Osteocyte (in vitro differentiated cells): ENCODE measurements at regions not wholly inside any gene's neighbourhood (a gene's known extent, or its start where the extent isn't known, plus 50 kb on each side); places are given as distances from the start of the nearest gene placed in this dataset.

Experiments
- DNase-seq: peaks from one replicate; pipeline ENCODE4 v3.0.0; 2021; ENCODE audit warnings: mixed read lengths; ENCODE audit not compliant: unreplicated experiment; ENCODE audit errors: extremely low spot score
- H3K27ac Mint-ChIP-seq: one replicate; pipeline ENCODE4 v1.8.0; 2021; ENCODE audit warnings: mild to moderate bottlenecking, mixed read lengths; ENCODE audit not compliant: unreplicated experiment
- H3K27me3 Mint-ChIP-seq: one replicate; pipeline ENCODE4 v1.8.0; 2021; ENCODE audit warnings: mixed read lengths; ENCODE audit not compliant: unreplicated experiment
- H3K36me3 Mint-ChIP-seq: one replicate; pipeline ENCODE4 v1.8.0; 2021; ENCODE audit warnings: mixed read lengths; ENCODE audit not compliant: unreplicated experiment
- H3K4me1 Mint-ChIP-seq: one replicate; pipeline ENCODE4 v1.8.0; 2021; ENCODE audit warnings: mixed read lengths; ENCODE audit not compliant: unreplicated experiment
- H3K4me3 Mint-ChIP-seq: one replicate; pipeline ENCODE4 v1.8.0; 2021; ENCODE audit warnings: mild to moderate bottlenecking, moderate library complexity, mixed read lengths; ENCODE audit not compliant: unreplicated experiment
- H3K9me3 Mint-ChIP-seq: one replicate; pipeline ENCODE4 v1.8.0; 2021; ENCODE audit warnings: mixed read lengths; ENCODE audit not compliant: unreplicated experiment
- CTCF ChIP-seq: fragments of 200-600 bp; sonication (generic); IDR thresholded peaks from 2 replicates; pipeline ENCODE4 v1.5.0; 2021; ENCODE audit warnings: antibody characterized with exemption, mild to moderate bottlenecking, moderate library complexity

- no peak for DNase-seq
- Mint-ChIP-seq H3K9me3 (no peaks in the 10 kb centered on the region), H3K27me3 (peaks cover 46% of the 10 kb centered on the region), H3K4me1 (no peaks in the 10 kb centered on the region), H3K36me3 (no peaks in the 10 kb centered on the region), H3K4me3 (no peak overlapping the region), H3K27ac (no peak overlapping the region)
- TF ChIP-seq CTCF, result no peak
These were observed 103.4 kb upstream of the FGF3 start for GRCh38 chr11:69922596-69923111.

GRCh38 chr11:69923196-69923595, 104.0 kb upstream of the FGF3 start:
- Mint-ChIP-seq H3K4me3 (no peak overlapping the region), H3K27me3 (peaks cover 51% of the 10 kb centered on the region), H3K4me1 (no peaks in the 10 kb centered on the region), H3K27ac (no peak overlapping the region), H3K9me3 (no peaks in the 10 kb centered on the region), H3K36me3 (no peaks in the 10 kb centered on the region)
- TF ChIP-seq CTCF, result no peak
- DNase-seq, result no peak

GRCh38 chr11:69923641-69924307, 104.6 kb upstream of the FGF3 start:
- H3K36me3 Mint-ChIP-seq, result no peaks in the 10 kb centered on the region
- no peaks in the 10 kb centered on the region for H3K9me3 Mint-ChIP-seq
- no peak for TF ChIP-seq CTCF
- H3K27me3 Mint-ChIP-seq, result peaks cover 51% of the 10 kb centered on the region
- no peak overlapping the region for H3K27ac Mint-ChIP-seq
- H3K4me3 Mint-ChIP-seq, result no peak overlapping the region
- no peak for DNase-seq
- H3K4me1 Mint-ChIP-seq, result no peaks in the 10 kb centered on the region

- no peak overlapping the region for H3K4me3 Mint-ChIP-seq
- H3K4me1 Mint-ChIP-seq, result no peaks in the 10 kb centered on the region
- H3K27me3 Mint-ChIP-seq, result peaks cover 58% of the 10 kb centered on the region
- no peak overlapping the region for H3K27ac Mint-ChIP-seq
- H3K36me3 Mint-ChIP-seq, result no peaks in the 10 kb centered on the region
- TF ChIP-seq CTCF, result no peak
- DNase-seq, result no peak
- H3K9me3 Mint-ChIP-seq, result no peaks in the 10 kb centered on the region
These were observed 105.3 kb upstream of the FGF3 start for GRCh38 chr11:69924308-69925161.
